ENCODE measurements at regions not wholly inside any gene's neighbourhood (a gene's known extent, or its start where the extent isn't known, plus 50 kb on each side); places are given as distances from the start of the nearest gene placed in this dataset.

- DNase-seq (ENCODE audit: low read depth in 1 of 2, low spot score in 1 of 2), result no peak
- Histone ChIP-seq H3K27me3 (no peaks in the 10 kb centered on the region), H3K4me3 (no peak overlapping the region), H3K9me3 (ENCODE audit: low read depth) (no peaks in the 10 kb centered on the region), H3K36me3 (no peaks in the 10 kb centered on the region), H3K27ac (no peak overlapping the region), H3K4me1 (ENCODE audit: low read depth) (no peaks in the 10 kb centered on the region)
- no peak for TF ChIP-seq CTCF (IDR thresholded peaks at IDR 0.05; ENCODE audit: low read depth, low read length)
Measured at GRCh38 chr7:21238400-21239116, 189.3 kb upstream of the SP4 start.

DNA sequence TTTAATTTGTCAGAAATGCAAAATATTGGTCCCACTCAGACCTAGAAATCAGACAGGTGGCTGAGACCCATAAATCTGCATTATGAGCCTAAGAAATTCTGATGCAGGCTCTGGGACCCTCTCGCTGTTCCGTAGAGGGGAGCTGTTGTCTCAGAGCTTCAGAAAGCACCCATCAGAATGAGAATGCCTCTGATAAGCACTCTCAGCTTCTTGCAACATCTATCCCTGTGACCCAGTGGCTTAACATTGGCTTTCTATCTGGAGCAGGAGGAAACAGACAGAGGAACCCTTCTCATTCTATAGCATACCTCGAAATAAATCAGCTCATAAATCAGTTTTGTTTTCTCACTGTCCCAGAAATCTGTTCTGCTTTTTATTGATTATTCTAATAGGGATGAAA is 184.6 kb upstream of the SP4 start:
- DNase-seq (ENCODE audit: low read depth in 1 of 2, low spot score in 1 of 2), result peak in 1 of 2 donors; percentile 2
- no peak for TF ChIP-seq CTCF (IDR thresholded peaks at IDR 0.05; ENCODE audit: low read depth, low read length)
- Histone ChIP-seq H3K36me3 (no peaks in the 10 kb centered on the region), H3K4me3 (no peak overlapping the region), H3K27ac (no peak overlapping the region), H3K4me1 (ENCODE audit: low read depth) (no peaks in the 10 kb centered on the region), H3K9me3 (ENCODE audit: low read depth) (no peaks in the 10 kb centered on the region), H3K27me3 (no peaks in the 10 kb centered on the region)

GRCh38 chr7:21251151-21251800 is 176.6 kb upstream of the SP4 start:
- Histone ChIP-seq H3K4me1 (ENCODE audit: low read depth) (no peaks in the 10 kb centered on the region), H3K4me3 (no peak overlapping the region)
- DNase-seq (ENCODE audit: low read depth in 1 of 2, low spot score in 1 of 2), result no peak

GRCh38 chr7:21253740-21254687 is 173.9 kb upstream of the SP4 start:
- Histone ChIP-seq H3K36me3 (no peaks in the 10 kb centered on the region), H3K9me3 (ENCODE audit: low read depth) (no peaks in the 10 kb centered on the region), H3K4me1 (ENCODE audit: low read depth) (no peaks in the 10 kb centered on the region), H3K27ac (no peak overlapping the region), H3K27me3 (peaks cover 39% of the 10 kb centered on the region), H3K4me3 (no peak overlapping the region)
- DNase-seq (ENCODE audit: low read depth in 1 of 2, low spot score in 1 of 2), result peak; percentile 64 to 87
- peak; percentile 71 for TF ChIP-seq CTCF (IDR thresholded peaks at IDR 0.05; ENCODE audit: low read depth, low read length)

More at GRCh38 chr7:21251151-21251800, 176.6 kb upstream of the SP4 start:
- Histone ChIP-seq H3K27ac (no peak overlapping the region), H3K27me3 (peaks cover 39% of the 10 kb centered on the region), H3K36me3 (no peaks in the 10 kb centered on the region), H3K9me3 (ENCODE audit: low read depth) (no peaks in the 10 kb centered on the region)
- no peak for TF ChIP-seq CTCF (IDR thresholded peaks at IDR 0.05; ENCODE audit: low read depth, low read length)

DNA sequence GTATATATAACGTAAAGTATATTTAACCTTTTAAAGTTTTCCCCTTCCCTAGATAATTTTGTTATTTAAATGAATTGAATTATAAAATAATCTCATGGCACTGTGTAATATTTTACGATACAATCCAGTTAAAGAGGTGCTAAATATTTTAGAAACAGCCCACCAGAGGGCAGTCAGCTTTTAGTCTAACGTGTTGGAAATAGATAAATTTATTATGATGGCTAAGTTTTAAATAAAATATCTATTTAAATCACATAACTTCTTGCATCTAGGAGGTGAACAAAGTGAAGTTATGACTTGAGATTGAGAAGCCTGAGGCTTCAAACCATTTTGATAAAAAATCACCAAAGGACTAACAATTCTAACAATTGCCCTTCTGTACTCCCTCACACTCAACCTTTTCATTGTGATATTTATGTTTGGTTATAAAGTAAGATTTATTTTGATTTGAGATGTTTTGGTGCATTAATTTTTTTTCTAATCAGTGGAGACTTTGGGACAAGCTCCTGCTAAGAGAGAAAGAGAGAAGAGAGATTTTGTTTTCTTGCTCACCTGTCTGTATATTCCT is 171.5 kb upstream of the SP4 start:
- peak; percentile 43 for TF ChIP-seq CTCF (IDR thresholded peaks at IDR 0.05; ENCODE audit: low read depth, low read length)
- peak; percentile 54 to 57 for DNase-seq (ENCODE audit: low read depth in 1 of 2, low spot score in 1 of 2)
- no peak overlapping the region for H3K27ac ChIP-seq
- H3K27me3 ChIP-seq, result peaks cover 35% of the 10 kb centered on the region
- no peaks in the 10 kb centered on the region for H3K36me3 ChIP-seq
- no peaks in the 10 kb centered on the region for H3K9me3 ChIP-seq (ENCODE audit: low read depth)
- no peaks in the 10 kb centered on the region for H3K4me1 ChIP-seq (ENCODE audit: low read depth)
- H3K4me3 ChIP-seq, result no peak overlapping the region
